IMR-90 (cell line): ENCODE measurements at regions not wholly inside any gene's neighbourhood (a gene's known extent, or its start where the extent isn't known, plus 50 kb on each side); places are given as distances from the start of the nearest gene placed in this dataset.

Experiments used
- ATAC-seq: fragments of 200-7000 bp; cut with Tn5 transposase; 2 replicates; pipeline ENCODE4 v1.9.1; 2020; ENCODE audit warnings: low read depth, mild to moderate bottlenecking, moderate library complexity
- BruUV-seq: library from RNA; stranded (reverse); fragments of 400-500 nt; replicated peaks from 2 replicates; lab custom pipeline; 2021; lab: Mats Ljungman, UMichigan
- CTCF ChIA-PET: fragments of 300-600 bp; formaldehyde crosslinking; extraction: SDS; loops from one replicate; lab custom pipeline; 2021; ENCODE audit warnings: antibody characterized with exemption; lab: Yijun Ruan, JAX
- POLR2A ChIA-PET: fragments of 300-600 bp; sonication (Branson Sonifier 250); formaldehyde crosslinking; loops from one replicate; lab custom pipeline; 2022; ENCODE audit warnings: antibody characterized with exemption; ENCODE audit not compliant: unreplicated experiment; lab: Charles Lee
- DNase-seq: peaks from one replicate; pipeline ENCODE4 v3.0.0; 2013
- H2AFZ ChIP-seq: replicated peaks from 2 replicates; pipeline ENCODE3; 2013; ENCODE audit warnings: low read length, mild to moderate bottlenecking; ENCODE audit not compliant: poor library complexity
- H2AK5ac ChIP-seq: 2 replicates; pipeline ENCODE4 v1.6.1; 2013; ENCODE audit warnings: low read depth, low read length, inconsistent platforms
- H2AK9ac ChIP-seq: replicated peaks from 2 replicates; pipeline ENCODE3; 2013; ENCODE audit warnings: mild to moderate bottlenecking, low read depth, low read length, moderate library complexity; ENCODE audit not compliant: poor library complexity
- H2BK120ac ChIP-seq: 2 replicates; pipeline ENCODE4 v1.6.1; 2013; ENCODE audit warnings: low read depth, low read length, inconsistent platforms
- H2BK15ac ChIP-seq: 3 replicates; pipeline ENCODE4 v1.6.1; 2013; ENCODE audit warnings: low read depth, low read length, inconsistent platforms
- H2BK20ac ChIP-seq: 2 replicates; pipeline ENCODE4 v1.6.1; 2013; ENCODE audit warnings: low read depth, mild to moderate bottlenecking, inconsistent platforms, low read length, moderate library complexity
- H2BK5ac ChIP-seq: 2 replicates; pipeline ENCODE4 v1.6.1; 2013; ENCODE audit warnings: mild to moderate bottlenecking, low read depth, low read length, inconsistent platforms; ENCODE audit not compliant: poor library complexity, severe bottlenecking
- H3K14ac ChIP-seq: replicated peaks from 2 replicates; pipeline ENCODE4 v1.6.1; 2013; ENCODE audit warnings: low read depth, low read length, inconsistent platforms
- H3K18ac ChIP-seq: 2 replicates; pipeline ENCODE4 v1.6.1; 2013; ENCODE audit warnings: low read depth, low read length, control low read depth
- H3K23ac ChIP-seq: 2 replicates; pipeline ENCODE4 v1.6.1; 2013; ENCODE audit warnings: low read depth, low read length, inconsistent platforms
- H3K27ac ChIP-seq: 2 replicates; pipeline ENCODE4 v1.5.1; 2013; ENCODE audit warnings: mild to moderate bottlenecking, control low read depth, low read length; ENCODE audit not compliant: insufficient read depth
- H3K27me3 ChIP-seq: 2 replicates; pipeline ENCODE4 v1.6.1; 2013; ENCODE audit warnings: low read length; ENCODE audit not compliant: control insufficient read depth, insufficient read depth
- H3K36me3 ChIP-seq: 2 replicates; pipeline ENCODE4 v1.6.1; 2013; ENCODE audit warnings: low read length, mixed read lengths; ENCODE audit not compliant: control insufficient read depth, insufficient read depth
- H3K4ac ChIP-seq: 2 replicates; pipeline ENCODE4 v1.6.1; 2013; ENCODE audit warnings: low read depth, low read length, inconsistent platforms
- H3K4me1 ChIP-seq: 2 replicates; pipeline ENCODE4 v1.6.1; 2013; ENCODE audit warnings: low read length, mixed read lengths; ENCODE audit not compliant: control insufficient read depth, insufficient read depth
- H3K4me2 ChIP-seq: 2 replicates; pipeline ENCODE4 v1.6.1; 2013; ENCODE audit warnings: low read depth, mild to moderate bottlenecking, control low read depth, low read length, moderate library complexity
- H3K4me3 ChIP-seq: 2 replicates; pipeline ENCODE4 v1.5.1; 2013; ENCODE audit warnings: low read depth, mild to moderate bottlenecking, control low read depth, low read length, moderate library complexity; ENCODE audit not compliant: insufficient read depth
- H3K56ac ChIP-seq: 2 replicates; pipeline ENCODE4 v1.6.1; 2013; ENCODE audit warnings: low read length, inconsistent platforms; ENCODE audit not compliant: insufficient read depth; ENCODE audit errors: extremely low read depth
- H3K79me1 ChIP-seq, 2 experiments: 2 replicates each; pipeline ENCODE4 v1.6.1; 2013; ENCODE audit warnings: low read length in 2 of 2, inconsistent platforms in 1 of 2, low read depth in 1 of 2
- H3K9ac ChIP-seq: 2 replicates; pipeline ENCODE4 v1.6.1; 2013; ENCODE audit warnings: low read depth, low read length, control low read depth
- H3K9me1 ChIP-seq: 2 replicates; pipeline ENCODE4 v1.6.1; 2013; ENCODE audit warnings: low read length, inconsistent platforms; ENCODE audit not compliant: insufficient read depth
- H3K9me3 ChIP-seq: 2 replicates; pipeline ENCODE4 v1.6.1; 2013; ENCODE audit warnings: low read length; ENCODE audit not compliant: control insufficient read depth, insufficient read depth
- H4K20me1 ChIP-seq: 2 replicates; pipeline ENCODE4 v1.6.1; 2013; ENCODE audit warnings: low read length, inconsistent platforms; ENCODE audit not compliant: insufficient read depth
- H4K5ac ChIP-seq: 2 replicates; pipeline ENCODE4 v1.6.1; 2013; ENCODE audit warnings: mild to moderate bottlenecking, low read depth, low read length, control low read depth
- H4K8ac ChIP-seq, 2 experiments: 2 replicates each; pipeline ENCODE4 v1.6.1; 2013; ENCODE audit warnings: low read depth in 2 of 2, low read length in 2 of 2, control low read depth in 1 of 2, inconsistent platforms in 1 of 2
- H4K91ac ChIP-seq: 2 replicates; pipeline ENCODE4 v1.6.1; 2013; ENCODE audit warnings: low read depth, low read length, inconsistent platforms; ENCODE audit not compliant: insufficient read depth
- POLR2A ChIP-seq: IDR thresholded peaks from 2 replicates; pipeline ENCODE4 v1.6.1; 2012; ENCODE audit warnings: mild to moderate bottlenecking, low read depth, low read length
- WGBS, 2 experiments: methylation state at CpG; one replicate each; pipeline versions ENCODE4 v1.1.5 to v1.1.7; 2013; ENCODE audit warnings: missing lambda C conversion rate in 2 of 2; ENCODE audit not compliant: insufficient read length in 1 of 2; ENCODE audit errors: extremely low coverage in 2 of 2; 5-methylcytosine and 5-hydroxymethylcytosine counted together
- dilution Hi-C: fragments of 300-500 bp; cut with HindIII; formaldehyde crosslinking; loops from one replicate; pipeline ENCODE4 v1.14.3; 2018; ENCODE audit warnings: low sequenced_read_pairs; ENCODE audit not compliant: unreplicated experiment
- in situ Hi-C: fragments of 300-500 bp; cut with MboI; formaldehyde crosslinking; loops from 3 replicates; pipeline ENCODE4 v1.14.3; 2019; ENCODE audit warnings: low sequenced_read_pairs, inconsistent platforms, mixed read lengths
- intact Hi-C: fragments of 100-400 bp; cut with micrococcal nuclease; formaldehyde crosslinking; loops from 2 replicates; pipeline ENCODE4 v1.10.0; 2022

GRCh38 chr9:88280816-88281382, 107.3 kb upstream of the SPIN1 start:
- H4K91ac ChIP-seq = peak overlapping the region; percentile 29; the same call in 1 of the 2 replicates
- no peaks in the 10 kb centered on the region for H3K4me1 ChIP-seq
- no peak overlapping the region for H3K56ac ChIP-seq
- H4K8ac ChIP-seq = no peak overlapping the region
- no peak overlapping the region for H2AK5ac ChIP-seq
- no peak overlapping the region for H2AK9ac ChIP-seq
- ATAC-seq (peak; percentile 21; the same call in 1 of the 2 replicates), DNase-seq (peak; percentile 76)
- WGBS, 2 experiments = 71% methylated on average over 3 of the region's 10 CpGs; no CpG with 5 or more reads in 1 of the 2 experiments
- H4K20me1 ChIP-seq = no peaks in the 10 kb centered on the region
- TF ChIP-seq POLR2A = no peak
- H3K14ac ChIP-seq = no peak overlapping the region
- no peak overlapping the region for H4K5ac ChIP-seq
- H3K18ac ChIP-seq = no peak overlapping the region
- no peak overlapping the region for H2BK120ac ChIP-seq
- no peaks in the 10 kb centered on the region for H3K9me1 ChIP-seq
- BruUV-seq = no TSS peak
- peak overlapping the region; percentile 64 for H2AFZ ChIP-seq
- H3K9ac ChIP-seq = no peak overlapping the region
- H3K27me3 ChIP-seq = no peaks in the 10 kb centered on the region
- H3K4ac ChIP-seq = no peak overlapping the region
- H3K79me1 ChIP-seq = no peaks in the 10 kb centered on the region
- peaks cover 4% of the 10 kb centered on the region; the same call in 1 of the 2 replicates for H3K9me3 ChIP-seq
- H3K23ac ChIP-seq = no peak overlapping the region
- in situ Hi-C loops = no loop called here
- intact Hi-C loops = loop anchor here (10.0 kb wide), 1 partner anchor 294 kb away; no protein-coding TSS in a partner anchor
- no peak overlapping the region for H2BK20ac ChIP-seq
- dilution Hi-C loops = no loop called here
- H2BK15ac ChIP-seq = no peak overlapping the region
- no peak overlapping the region for H2BK5ac ChIP-seq
- CTCF ChIA-PET = interaction anchor here (1.8 kb wide), 1 partner anchor 193 kb away, joined by 3 read pairs; no protein-coding TSS in a partner anchor
- H3K27ac ChIP-seq = no peak overlapping the region
- no peak overlapping the region for H3K4me2 ChIP-seq
- H3K36me3 ChIP-seq = no peaks in the 10 kb centered on the region
- no peak overlapping the region for H3K4me3 ChIP-seq
- POLR2A ChIA-PET = no interaction called here
